Stimulated activated CD4-positive, alpha-beta T cell treated with anti-CD3 and anti-CD28 coated beads, Interleukin-4, amount 100 ng/mL, for 48 hours (primary cell): ENCODE measurements at regions not wholly inside any gene's neighbourhood (a gene's known extent, or its start where the extent isn't known, plus 50 kb on each side); places are given as distances from the start of the nearest gene placed in this dataset.
"Not testable (repeated sequence)": the region's sequence is repeated elsewhere in the genome, so short reads cannot be mapped to it uniquely, and the experiment has no call there.

ENCODE experiments used
- DNase-seq, 2 donors: peaks; one replicate each; pipeline ENCODE4 v3.0.0-alpha.2; 2020; ENCODE audit warnings: low read depth in 2 of 2

- DNase-seq, result no peak
These were observed 271.3 kb upstream of the SPTLC3 start for GRCh38 chr20:12737497-12737896.

DNA sequence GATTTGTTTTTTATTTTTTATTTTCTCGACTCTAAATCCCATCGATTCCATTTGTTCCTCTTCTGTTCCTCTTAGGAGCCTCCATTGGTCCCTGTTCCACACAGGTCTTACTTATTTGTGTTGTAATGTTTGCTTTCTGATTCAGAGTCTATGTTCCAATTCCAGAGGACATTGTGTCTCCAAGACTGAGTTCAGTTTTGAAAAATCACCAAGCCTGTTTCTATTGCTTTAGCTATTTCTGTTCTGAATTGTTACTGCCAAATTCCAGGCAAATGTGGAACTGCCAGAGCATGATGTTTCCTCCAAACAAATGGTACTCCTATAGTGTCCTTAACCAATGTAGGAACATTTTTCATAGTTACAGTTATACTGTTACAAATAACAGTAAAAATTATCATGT lies 270.9 kb upstream of the SPTLC3 start:
- no peak for DNase-seq

- no peak for DNase-seq
These were observed 268.1 kb upstream of the SPTLC3 start for GRCh38 chr20:12740647-12741046.

DNA sequence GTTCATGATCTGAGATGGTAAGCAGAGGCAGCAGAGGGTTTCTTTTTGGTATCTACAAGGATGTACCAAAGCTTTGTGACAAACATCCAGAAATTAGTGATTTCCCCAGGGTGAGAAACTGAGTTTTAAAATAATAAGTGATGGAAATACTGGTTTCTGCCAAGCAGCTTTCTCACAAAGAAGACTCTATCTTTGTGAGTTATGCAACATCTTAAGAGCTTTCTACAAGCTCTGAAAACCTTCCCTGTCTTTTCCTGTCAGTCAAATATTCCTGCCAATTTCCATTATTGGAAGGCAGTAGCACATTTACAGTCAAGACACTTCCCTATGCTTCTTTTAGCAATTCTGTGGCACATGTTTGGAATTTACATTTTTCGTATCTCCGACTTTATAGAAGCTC lies 264.7 kb upstream of the SPTLC3 start:
- DNase-seq, result no peak

DNA sequence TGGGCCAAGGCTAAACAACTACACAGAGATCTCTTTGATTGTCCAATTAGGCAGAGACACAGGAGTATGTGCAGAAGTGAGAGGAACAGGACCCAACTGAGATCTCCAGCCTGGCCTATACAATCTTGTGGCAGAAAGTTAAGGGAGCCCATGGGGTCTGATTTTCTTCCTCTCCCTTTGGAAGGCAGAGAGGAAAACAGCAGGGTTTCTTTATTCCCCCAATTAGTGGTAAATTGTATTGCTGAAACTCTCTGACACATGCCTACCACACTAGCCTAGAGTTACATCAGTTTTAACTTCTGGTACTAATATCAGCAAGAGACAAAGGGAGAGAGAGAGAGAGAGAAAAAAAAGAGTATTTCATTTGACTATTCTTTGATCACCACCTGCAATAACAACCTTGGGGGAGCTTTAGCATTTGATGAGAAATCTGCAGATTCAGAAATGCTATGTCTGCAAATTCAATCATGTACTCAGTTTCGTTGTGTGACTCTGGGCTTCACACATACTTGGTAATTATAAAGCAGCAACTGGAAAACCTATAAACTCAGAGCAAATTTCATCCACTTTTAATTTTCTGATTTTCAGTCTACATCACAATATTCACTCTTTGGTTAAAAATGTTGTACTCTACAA lies 260.3 kb upstream of the SPTLC3 start:
- DNase-seq, result no peak

GRCh38 chr20:12750221-12750620 lies 258.6 kb upstream of the SPTLC3 start:
- DNase-seq, result no peak

DNA sequence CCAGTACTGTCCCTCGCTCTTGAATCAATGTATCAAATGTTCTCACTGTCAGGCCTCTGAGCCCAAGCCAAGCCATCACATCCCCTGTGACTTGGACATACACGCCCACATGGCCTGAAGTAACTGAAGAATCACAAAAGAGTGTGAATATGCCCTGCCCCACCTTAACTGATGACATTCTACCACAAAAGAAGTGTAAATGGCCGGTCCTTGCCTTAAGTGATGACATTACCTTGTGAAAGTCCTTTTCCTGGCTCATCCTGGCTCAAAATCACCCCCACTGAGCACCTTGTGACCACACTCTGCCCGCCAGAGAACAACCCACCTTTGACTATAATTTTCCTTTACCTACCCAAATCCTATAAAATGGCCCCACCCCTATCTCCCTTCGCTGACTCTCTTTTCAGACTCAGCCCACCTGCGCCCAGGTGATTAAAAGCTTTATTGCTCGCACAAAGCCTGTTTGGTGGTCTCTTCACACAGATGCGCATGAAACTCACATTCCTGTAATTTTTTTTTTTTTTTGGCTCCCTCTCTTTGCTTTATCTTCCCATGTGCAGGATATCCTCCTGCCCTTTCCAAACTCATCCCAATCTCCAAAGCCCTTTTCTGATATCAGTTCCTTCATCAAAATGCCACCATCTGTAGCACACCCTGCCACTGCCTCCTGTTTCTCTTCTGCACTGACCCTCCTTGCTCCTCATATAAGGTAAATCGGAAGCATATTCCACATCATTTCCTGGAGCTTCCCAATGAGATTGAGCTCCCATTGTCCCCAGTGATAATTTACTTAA lies 255.7 kb upstream of the SPTLC3 start:
- DNase-seq, result not testable (repeated sequence)

GRCh38 chr20:12753742-12754141 lies 255.0 kb upstream of the SPTLC3 start:
- not testable (repeated sequence) for DNase-seq

DNA sequence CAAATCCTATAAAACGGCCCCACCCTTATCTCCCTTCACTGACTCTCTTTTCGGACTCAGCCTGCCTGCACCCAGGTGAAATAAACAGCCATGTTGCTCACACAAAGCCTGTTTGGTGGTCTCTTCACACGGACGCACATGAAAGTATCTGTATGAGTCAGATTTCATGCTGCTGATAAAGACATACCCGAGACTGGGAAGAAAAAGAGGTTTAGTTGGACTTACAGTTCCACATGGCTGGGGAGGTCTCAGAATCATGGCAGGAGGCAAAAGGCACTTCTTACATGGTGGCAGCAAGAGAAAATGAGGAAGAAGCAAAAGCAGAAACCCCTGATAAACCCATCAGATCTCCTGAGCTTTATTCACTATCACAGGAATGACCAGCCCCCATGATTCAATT lies 249.3 kb upstream of the SPTLC3 start:
- DNase-seq, result not testable (repeated sequence)

DNA sequence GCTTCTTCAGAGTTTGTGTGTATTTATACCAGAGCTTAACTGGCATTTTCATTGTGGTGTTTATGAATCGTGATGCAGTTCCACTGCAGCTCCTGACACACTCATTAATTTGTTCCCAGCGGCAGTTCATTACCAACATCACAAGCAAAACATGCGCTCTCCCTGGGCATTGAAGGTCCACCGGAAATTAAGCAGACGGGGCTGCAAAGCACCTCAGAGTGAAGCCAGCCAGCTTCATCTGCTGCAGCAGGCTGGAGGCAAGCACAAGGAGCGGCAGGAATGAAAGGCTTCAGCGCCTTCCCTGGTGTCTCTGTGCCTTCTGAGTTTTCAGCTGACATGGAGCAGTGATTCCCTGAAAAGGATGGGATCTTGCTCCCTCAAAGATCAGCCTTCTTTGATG lies 246.0 kb upstream of the SPTLC3 start:
- no peak for DNase-seq

- DNase-seq, result no peak
These were observed 245.4 kb upstream of the SPTLC3 start for GRCh38 chr20:12763406-12763805.

- DNase-seq, result no peak
These were observed 244.7 kb upstream of the SPTLC3 start for GRCh38 chr20:12764053-12764452.

- no peak for DNase-seq
These were observed 243.9 kb upstream of the SPTLC3 start for GRCh38 chr20:12764851-12765250.

DNA sequence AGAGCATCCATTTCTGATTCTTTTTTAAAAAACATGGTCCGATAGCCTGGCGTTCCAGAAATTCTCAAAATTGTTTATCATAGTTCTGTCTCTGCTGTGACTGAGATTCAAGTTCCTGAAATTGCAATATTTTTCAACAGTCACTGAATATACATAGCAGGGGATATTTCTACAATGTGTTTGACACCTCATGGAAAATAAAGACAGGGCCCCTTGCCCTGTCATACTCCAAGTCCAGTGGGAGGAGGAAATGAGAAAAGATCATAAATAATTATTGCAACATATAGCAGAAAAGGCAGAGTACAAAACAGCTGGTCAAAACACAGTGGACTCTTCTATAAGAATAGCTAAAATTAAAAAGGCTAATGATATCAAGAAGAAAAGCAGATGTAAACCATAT lies 234.8 kb upstream of the SPTLC3 start:
- DNase-seq, result no peak

- no peak for DNase-seq
These were observed 233.7 kb upstream of the SPTLC3 start for GRCh38 chr20:12775041-12775440.

GRCh38 chr20:12777016-12777415 lies 231.8 kb upstream of the SPTLC3 start:
- DNase-seq, result no peak

DNA sequence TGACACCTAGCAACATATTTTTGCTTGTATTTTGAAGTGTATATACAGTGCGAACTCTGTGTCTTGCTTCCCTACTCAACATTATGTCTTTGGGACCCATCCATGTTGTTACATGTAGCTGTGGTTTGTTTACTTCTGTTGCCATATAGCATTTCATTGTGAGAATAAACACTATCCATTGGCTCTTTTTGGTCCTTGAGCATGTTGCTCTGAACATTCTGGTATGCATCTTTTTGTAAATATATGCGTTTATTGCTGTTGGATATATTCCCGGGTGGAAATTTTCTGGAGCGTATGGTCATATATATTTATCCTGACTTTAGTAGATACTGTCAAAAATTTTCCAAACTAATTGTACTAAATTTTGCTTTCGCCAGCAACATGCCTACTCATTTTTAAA lies 222.5 kb upstream of the SPTLC3 start:
- no peak for DNase-seq

- no peak for DNase-seq
These were observed 220.0 kb upstream of the SPTLC3 start for GRCh38 chr20:12788632-12789299.

DNA sequence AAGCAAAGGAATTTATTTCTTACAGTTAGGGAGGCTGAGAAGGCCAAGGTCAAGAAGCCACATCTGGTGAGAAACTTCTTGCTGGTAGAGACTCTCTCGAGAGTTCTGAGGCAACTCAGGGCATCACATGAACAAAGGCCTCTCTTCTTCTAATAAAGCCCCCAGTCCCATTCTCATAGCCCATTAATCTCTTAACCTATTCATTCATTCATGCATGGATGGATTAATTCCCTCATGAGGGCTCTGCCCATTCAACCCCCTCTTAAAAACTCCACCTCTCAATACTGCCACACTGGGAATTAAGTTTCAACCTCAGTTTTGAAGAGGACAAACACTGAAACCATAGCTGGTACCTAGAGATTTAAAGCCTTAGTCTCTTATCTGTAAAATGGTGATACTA lies 217.9 kb upstream of the SPTLC3 start:
- no peak for DNase-seq

GRCh38 chr20:12798286-12798685 lies 210.5 kb upstream of the SPTLC3 start:
- no peak for DNase-seq

DNA sequence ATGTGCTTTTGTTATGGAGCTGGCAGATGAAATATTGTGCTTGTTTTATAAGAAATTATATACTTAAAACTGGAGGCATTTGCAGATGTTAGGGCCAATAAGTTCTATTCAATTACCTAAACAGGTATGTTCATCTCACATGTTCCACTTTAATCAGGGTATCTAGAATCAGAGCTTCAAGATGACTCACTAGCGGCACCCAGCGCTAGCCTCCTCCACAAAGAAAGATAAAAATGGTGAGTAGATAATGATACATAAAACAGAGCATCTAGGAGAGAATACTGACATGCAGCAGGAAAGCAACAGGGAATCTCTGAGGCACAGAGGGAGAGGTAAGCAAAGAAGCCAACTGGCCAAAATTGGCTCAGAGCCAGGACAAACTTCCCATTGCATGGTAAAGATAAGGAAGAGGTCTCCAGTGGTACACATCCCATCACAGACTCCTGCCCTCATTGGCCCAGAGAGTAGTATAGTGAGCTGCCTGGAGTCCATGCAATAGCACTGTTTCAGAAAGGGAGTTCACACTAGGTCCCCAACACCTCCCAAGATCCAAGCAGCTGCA lies 200.7 kb upstream of the SPTLC3 start:
- no peak for DNase-seq

GRCh38 chr20:12815231-12815768 lies 193.5 kb upstream of the SPTLC3 start:
- DNase-seq, result no peak
